ENCODE measurements at regions not wholly inside any gene's neighbourhood (a gene's known extent, or its start where the extent isn't known, plus 50 kb on each side); places are given as distances from the start of the nearest gene placed in this dataset.

GRCh38 chr2:238796223-238796885, 51.5 kb upstream of the TWIST2 start:
- DNase-seq: no peak

- DNase-seq: no peak
Measured at GRCh38 chr2:238797537-238797936, 50.3 kb upstream of the TWIST2 start.
